ENCODE measurements at regions not wholly inside any gene's neighbourhood (a gene's known extent, or its start where the extent isn't known, plus 50 kb on each side); places are given as distances from the start of the nearest gene placed in this dataset.

- Histone ChIP-seq H3K36me3 (ENCODE audit: control insufficient read depth in 2 of 4, insufficient read depth in 4 of 4, low read length in 3 of 4) (no peaks in the 10 kb centered on the region), H3K56ac (replicated peaks; ENCODE audit: insufficient read length, low read depth, low read length) (no peak overlapping the region), H3K4me3 (ENCODE audit: extremely low read depth in 1 of 4, insufficient read depth in 2 of 4, low read depth in 3 of 4, low read length in 4 of 4) (no peak overlapping the region), H3K4me2 (ENCODE audit: insufficient read depth in 1 of 2, low read depth in 2 of 2, low read length in 2 of 2) (no peak overlapping the region), H3K4ac (replicated peaks; ENCODE audit: insufficient read length, low read depth, low read length) (no peak overlapping the region), H3K4me1 (replicated peaks in 1 of 4; ENCODE audit: control insufficient read depth in 3 of 4, insufficient read depth in 4 of 4, low read length in 3 of 4) (peaks cover 0 to 3% (median 3%) of the 10 kb centered on the region in 4 experiments; a peak in 2 of 7 replicates), H3K18ac (ENCODE audit: extremely low read depth, low read length) (no peak overlapping the region), H3K9me3 (ENCODE audit: insufficient read depth in 2 of 2, low read depth in 1 of 2, low read length in 1 of 2) (peaks cover 0 to 5% of the 10 kb centered on the region in 2 experiments; a peak in 1 of 4 replicates), H2BK15ac (ENCODE audit: low read length) (no peak overlapping the region), H2AK5ac (ENCODE audit: low read depth, low read length) (no peak overlapping the region), H3K14ac (ENCODE audit: insufficient read length) (no peak overlapping the region), H3K79me2 (ENCODE audit: control insufficient read depth in 1 of 2, insufficient read depth in 2 of 2, low read length in 2 of 2) (no peaks in the 10 kb centered on the region), H4K91ac (replicated peaks; ENCODE audit: insufficient read length, low read length) (no peak overlapping the region), H4K8ac (ENCODE audit: extremely low read depth, insufficient read depth, low read length) (no peak overlapping the region), H3K23me2 (ENCODE audit: low read depth, low read length) (no peaks in the 10 kb centered on the region), H3K9ac (replicated peaks in 1 of 4; ENCODE audit: extremely low read depth in 1 of 4, low read depth in 3 of 4, low read length in 3 of 4) (no peak overlapping the region), H4K20me1 (replicated peaks in 1 of 2; ENCODE audit: control insufficient read depth in 1 of 2, insufficient read depth in 2 of 2, low read length in 2 of 2) (no peaks in the 10 kb centered on the region), H4K5ac (ENCODE audit: insufficient read length, low read depth, low read length) (no peak overlapping the region), H2AFZ (ENCODE audit: low read length) (no peak overlapping the region), H3K27ac (ENCODE audit: low read depth, low read length) (no peak overlapping the region), H3K27me3 (replicated peaks in 1 of 4; ENCODE audit: control insufficient read depth in 3 of 4, extremely low read depth in 1 of 4, insufficient read depth in 3 of 4, low read length in 3 of 4) (no peaks in the 10 kb centered on the region), H2BK12ac (ENCODE audit: low read depth, low read length) (no peak overlapping the region), H3K79me1 (ENCODE audit: low read depth, low read length) (no peaks in the 10 kb centered on the region), H2BK120ac (replicated peaks; ENCODE audit: low read depth, low read length) (no peak overlapping the region), H2BK5ac (ENCODE audit: low read depth, low read length) (no peak overlapping the region), H2BK20ac (ENCODE audit: low read length) (no peak overlapping the region), H3K23ac (ENCODE audit: insufficient read length) (no peak overlapping the region)
- no peak for FAIRE-seq
- DNase-seq (ENCODE audit: low read depth in 1 of 2, low spot score in 2 of 2), result no peak
- ChIA-PET CTCF (ENCODE audit: partially characterized antibody) (interaction anchor here (0.6 to 1.1 kb wide), 2 partner anchors 17 to 548 kb away, joined by 3 read pairs; no protein-coding TSS in a partner anchor), POLR2A (ENCODE audit: partially characterized antibody) (no interaction called here)
- WGBS, 2 experiments (ENCODE audit: extremely low coverage in 1 of 2, insufficient coverage in 1 of 2, insufficient read length in 1 of 2, insufficient replicate concordance in 2 of 2, low coverage in 1 of 2, low lambda C conversion rate in 2 of 2, missing lambda C conversion rate in 1 of 2), result 79% methylated on average over 14 of the region's 14 CpGs; no CpG with 5 or more reads in 1 of the 2 experiments
- TF ChIP-seq TCF12 (IDR thresholded peaks at IDR 0.05; ENCODE audit: low read depth, low read length) (no peak), KDM1A (IDR thresholded peaks at IDR 0.05; ENCODE audit: borderline replicate concordance, low read length) (no peak), GTF2F1 (IDR thresholded peaks at IDR 0.05; ENCODE audit: borderline replicate concordance, low read depth, low read length) (no peak), ZNF274 (IDR thresholded peaks at IDR 0.05; ENCODE audit: borderline replicate concordance, extremely low read depth, low read length) (no peak), BCL11A (IDR thresholded peaks at IDR 0.05; ENCODE audit: low read depth in 2 of 2, low read length in 2 of 2) (no peak), BRCA1 (IDR thresholded peaks at IDR 0.05; ENCODE audit: low read depth, low read length) (no peak), TAF7 (optimal IDR thresholded peaks at IDR 0.05; ENCODE audit: borderline replicate concordance, low read depth, low read length) (no peak), MAFK (IDR thresholded peaks at IDR 0.05; ENCODE audit: low read depth, low read length) (no peak), NANOG (IDR thresholded peaks at IDR 0.05; ENCODE audit: insufficient read depth, low read depth, low read length, poor library complexity, severe bottlenecking) (no peak)
Observed at GRCh38 chr10:118978316-118978997, 51.1 kb upstream of the NANOS1 start.

Measured in H1 (cell line).